ENCODE measurements at regions not wholly inside any gene's neighbourhood (a gene's known extent, or its start where the extent isn't known, plus 50 kb on each side); places are given as distances from the start of the nearest gene placed in this dataset.

DNA sequence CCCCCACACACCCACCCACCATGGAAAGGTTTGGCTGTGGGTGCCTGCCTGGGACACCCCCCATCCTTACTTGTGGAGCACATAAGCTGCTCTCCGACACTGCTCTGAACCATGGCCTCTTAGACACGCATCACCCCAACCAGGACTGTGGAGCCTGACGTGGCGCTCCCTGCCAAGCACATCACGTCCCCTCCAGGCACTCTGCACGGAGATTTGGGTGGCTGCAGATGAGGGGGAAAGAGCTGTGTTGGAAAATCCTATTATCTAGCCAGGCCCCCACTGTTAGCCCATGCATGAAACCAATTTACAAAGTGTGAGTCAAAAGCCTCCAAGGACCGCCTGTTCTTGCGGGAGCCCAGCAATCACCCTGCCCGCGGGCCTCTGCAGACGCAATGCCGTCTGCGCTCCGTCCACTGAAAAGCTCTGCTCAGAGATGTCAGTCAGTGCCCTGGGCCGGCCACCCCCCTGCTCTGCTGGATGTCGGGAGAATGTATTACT lies 163.4 kb upstream of the NECTIN1 start:
- TF ChIP-seq CTCF (IDR thresholded peaks at IDR 0.05) (no peak), POLR2A (IDR thresholded peaks at IDR 0.05; ENCODE audit: low read depth) (no peak), POLR2AphosphoS5 (IDR thresholded peaks at IDR 0.05) (no peak), EP300 (IDR thresholded peaks at IDR 0.05) (no peak)
